GM18517 (cell line): ENCODE measurements at regions not wholly inside any gene's neighbourhood (a gene's known extent, or its start where the extent isn't known, plus 50 kb on each side); places are given as distances from the start of the nearest gene placed in this dataset.
"Not testable (repeated sequence)": the region's sequence is repeated elsewhere in the genome, so short reads cannot be mapped to it uniquely, and the experiment has no call there.

ENCODE experiments used
- ATAC-seq: cut with Tn5 transposase; IDR thresholded peaks from one replicate; pipeline ENCODE4 v1.9.1; 2021; ENCODE audit warnings: mild to moderate bottlenecking, moderate library complexity; ENCODE audit not compliant: unreplicated experiment

DNA sequence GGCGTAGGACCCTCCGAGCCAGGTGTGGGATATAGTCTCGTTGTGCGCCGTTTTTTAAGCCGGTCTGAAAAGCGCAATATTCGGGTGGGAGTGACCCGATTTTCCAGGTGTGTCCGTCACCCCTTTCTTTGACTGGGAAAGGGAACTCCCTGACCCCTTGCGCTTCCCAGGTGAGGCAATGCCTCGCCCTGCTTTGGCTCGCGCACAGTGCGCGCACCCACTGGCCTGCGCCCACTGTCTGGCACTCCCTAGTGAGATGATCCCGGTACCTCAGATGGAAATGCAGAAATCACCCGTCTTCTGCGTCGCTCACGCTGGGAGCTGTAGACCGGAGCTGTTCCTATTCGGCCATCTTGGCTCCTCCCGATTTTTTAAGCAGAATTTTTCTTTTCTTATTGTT is 323.9 kb downstream of the NUF2 start:
- not testable (repeated sequence) for ATAC-seq

DNA sequence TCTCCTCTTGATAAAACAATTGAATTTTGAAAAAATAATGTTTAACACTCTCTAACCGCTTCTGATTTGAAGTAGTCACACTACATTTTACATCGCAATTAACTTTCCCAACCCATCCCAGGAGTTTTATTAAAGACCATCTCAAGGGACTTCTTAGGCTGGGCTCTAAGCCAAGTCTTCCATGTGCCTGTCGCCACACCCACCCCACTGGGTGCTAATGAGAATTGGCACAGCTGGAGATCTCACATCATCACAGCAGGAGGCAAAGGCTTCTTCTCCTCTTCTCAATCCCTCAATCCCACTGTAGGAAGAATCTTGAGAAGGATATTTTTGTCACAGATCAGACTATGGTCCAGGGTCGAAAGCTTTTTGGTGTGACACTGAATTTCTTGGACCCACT is 328.9 kb downstream of the NUF2 start:
- no peak for ATAC-seq

DNA sequence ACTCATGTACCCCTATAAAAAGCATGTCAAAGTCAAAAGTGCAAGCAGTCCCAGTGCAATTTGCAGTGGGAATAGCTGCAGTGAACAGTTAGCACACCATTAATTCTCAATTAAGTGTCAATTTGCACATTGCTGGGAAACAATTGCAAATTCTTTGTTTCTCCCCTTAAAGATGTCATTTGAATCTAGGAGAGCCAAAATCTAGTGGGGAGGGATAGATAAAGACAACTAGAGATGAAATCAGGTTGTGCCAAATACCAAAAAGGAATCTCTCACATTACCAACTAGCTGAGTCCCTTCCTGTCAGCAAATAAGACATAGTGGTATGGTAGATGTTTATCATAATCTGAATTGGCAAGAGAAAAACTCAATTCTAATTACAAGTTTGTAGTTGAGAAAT is 330.7 kb downstream of the NUF2 start:
- ATAC-seq = no peak

DNA sequence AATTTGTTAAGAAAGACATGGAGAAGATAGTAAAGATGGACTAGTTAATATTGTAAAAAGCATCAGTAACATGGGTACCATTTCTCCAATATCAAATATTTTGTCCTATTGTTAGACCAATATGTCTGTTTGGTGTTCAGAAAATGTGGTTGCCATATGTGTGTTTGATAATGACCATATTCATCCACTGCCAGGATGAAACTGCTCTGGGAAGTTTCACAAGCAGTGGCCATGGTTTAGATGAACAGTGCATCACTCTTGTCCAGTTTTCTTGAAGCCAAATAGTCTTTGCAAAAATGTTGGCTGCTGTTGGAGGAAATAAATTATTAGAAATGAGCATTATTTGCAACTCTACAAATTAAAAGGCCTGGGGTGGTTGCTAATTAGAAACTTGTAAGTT is 333.8 kb downstream of the NUF2 start:
- no peak for ATAC-seq

DNA sequence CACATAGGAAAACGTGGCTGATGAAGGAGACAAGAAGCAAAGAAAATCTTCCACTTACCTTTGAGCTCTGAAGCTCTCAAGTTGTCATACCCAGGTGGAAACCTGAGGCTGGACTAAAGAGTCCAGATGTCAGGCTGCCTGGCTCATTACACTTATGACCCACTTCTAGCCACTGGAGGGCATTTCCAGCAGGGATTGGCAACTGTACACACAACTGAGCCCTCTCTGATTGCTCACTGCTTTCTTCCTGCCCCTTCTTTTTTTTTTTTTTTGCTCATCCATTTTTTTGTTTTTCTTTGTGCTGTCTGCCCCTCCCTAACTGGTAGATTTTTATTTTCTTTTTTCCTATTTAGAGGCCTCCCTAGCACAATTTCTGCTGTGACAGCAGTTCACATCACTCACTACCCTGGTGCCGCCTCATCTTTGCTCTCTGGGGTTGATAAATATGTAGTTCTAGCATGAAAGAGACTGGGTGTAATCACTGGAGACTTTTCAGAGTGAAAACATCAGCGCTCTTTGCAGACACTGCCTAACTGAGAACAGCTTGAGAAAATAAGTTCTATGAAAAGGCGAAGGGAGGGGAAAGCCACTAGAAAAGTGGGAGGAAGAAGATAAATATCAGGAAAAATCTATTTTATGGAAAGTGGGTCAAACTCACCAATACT is 334.5 kb downstream of the NUF2 start:
- ATAC-seq = no peak

DNA sequence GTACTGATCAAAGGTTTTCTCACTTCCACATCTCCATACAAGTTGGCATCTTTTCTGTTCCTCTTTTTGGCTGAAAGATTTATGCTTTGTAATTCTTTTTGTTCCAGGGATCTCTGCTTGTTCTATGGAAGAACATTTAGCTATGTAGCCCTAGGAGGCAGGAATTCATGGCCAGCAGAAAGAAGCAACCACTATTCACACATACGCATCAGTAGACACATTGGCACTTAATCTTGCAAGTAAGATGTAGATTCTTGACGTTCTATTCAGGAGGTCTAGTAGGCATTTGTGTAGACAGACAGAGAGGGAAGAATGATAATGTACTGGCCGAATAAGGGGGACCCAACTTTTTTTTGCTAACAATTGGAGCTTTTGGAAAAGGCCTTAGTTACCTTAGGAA is 336.0 kb downstream of the NUF2 start:
- ATAC-seq = no peak

DNA sequence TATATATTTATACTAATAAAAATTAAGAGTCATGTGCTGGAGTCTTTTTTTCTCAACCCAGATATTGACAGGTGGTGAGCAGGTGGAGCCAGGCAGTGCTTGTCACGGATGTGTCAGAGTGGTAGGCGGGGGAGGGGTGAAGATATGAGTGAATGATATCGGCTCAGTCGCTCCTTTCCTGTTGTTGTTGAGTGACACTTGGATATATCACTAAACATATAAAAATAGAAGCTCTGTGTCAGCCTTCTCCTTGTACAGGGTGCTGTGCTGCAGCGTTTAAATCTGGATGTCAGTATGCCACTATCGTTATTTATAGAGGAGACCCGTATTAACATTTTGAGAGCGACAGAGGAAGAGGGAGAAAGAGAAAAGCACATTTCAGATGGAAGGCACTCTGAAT is 339.6 kb downstream of the NUF2 start:
- ATAC-seq = no peak

DNA sequence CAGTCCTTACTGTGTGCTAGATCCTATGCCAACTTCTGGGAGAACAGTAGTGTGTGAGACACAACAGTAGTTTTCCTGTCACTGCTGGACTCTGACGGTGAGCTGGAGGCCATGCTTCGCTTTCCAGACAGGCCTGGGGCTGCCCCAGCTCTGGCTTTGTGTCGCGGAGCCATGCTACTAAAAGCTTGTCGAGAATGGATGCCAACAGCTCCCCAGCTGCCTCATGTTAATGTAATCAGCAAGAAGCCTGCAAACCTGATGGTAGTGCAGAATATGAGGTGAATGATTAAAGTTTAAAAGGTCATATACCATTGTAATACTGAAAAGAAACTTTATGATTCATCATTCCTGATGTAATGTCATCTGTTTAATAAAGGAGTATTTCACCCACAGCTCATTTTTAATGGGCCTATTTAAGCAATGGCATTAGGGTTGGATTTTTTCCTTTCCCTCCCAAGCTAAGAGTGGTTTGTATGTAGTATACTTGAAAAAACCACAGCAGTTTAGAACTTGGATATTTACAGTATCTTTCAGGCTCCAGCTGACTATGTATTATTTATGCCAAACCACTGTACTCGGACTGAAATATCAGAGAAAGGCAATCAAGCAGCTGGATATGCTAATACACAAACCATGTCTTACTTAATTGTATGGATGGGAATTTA is 343.0 kb downstream of the NUF2 start:
- no peak for ATAC-seq

DNA sequence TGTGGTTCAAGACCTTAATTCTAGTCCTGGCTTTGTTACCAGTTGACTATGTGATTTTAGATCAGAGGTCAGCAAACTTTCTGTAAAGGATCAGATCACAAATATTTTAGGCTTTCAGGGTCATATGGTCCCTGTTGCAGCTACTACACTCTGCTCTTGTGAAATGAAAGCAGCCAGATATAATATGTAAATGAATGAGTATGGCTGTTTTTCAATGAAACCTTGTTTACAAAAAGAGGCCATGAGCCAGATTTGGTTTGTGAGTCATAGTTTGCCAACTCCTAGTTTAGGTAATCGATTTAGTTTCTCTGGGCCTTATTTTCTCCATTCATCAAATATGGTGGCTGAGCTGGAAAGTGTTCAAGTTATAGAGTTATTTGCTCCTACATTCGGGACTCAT is 346.7 kb downstream of the NUF2 start:
- ATAC-seq = no peak

DNA sequence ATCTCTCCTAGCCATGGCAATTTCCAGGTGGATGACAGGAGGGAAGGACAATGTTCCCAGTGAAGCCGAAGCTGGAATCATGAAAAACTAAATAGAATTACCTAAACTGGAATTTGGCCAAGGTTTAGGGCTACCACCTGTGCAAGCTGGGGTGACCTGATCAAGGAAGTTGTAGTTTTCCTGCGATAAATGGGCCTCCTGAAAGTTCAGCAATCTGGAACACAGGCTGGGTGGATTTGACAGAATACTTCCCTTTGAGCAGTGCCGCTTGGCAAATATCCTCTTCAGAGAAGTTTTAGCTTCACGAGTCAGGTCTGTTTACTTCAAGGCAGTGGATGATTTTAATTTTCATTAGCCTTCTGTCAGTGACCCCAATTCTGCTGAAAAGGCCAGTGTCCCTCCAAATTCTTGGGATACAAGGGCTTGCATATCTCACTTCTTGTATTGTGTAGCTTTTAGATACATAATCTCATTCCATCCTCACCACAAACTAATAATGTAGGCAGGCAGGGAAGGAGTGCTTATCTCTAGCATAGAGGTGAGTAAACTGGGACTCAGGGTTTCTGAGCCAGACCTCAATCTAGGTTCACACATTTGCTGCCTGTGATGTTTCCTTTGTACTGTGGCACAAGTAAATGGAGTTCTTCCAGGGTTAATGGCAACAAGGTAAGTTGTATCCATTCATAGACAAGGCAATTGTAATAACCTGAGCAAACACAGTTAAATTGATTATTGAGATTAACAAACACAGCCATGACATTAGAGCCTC is 349.4 kb downstream of the NUF2 start:
- ATAC-seq = no peak

DNA sequence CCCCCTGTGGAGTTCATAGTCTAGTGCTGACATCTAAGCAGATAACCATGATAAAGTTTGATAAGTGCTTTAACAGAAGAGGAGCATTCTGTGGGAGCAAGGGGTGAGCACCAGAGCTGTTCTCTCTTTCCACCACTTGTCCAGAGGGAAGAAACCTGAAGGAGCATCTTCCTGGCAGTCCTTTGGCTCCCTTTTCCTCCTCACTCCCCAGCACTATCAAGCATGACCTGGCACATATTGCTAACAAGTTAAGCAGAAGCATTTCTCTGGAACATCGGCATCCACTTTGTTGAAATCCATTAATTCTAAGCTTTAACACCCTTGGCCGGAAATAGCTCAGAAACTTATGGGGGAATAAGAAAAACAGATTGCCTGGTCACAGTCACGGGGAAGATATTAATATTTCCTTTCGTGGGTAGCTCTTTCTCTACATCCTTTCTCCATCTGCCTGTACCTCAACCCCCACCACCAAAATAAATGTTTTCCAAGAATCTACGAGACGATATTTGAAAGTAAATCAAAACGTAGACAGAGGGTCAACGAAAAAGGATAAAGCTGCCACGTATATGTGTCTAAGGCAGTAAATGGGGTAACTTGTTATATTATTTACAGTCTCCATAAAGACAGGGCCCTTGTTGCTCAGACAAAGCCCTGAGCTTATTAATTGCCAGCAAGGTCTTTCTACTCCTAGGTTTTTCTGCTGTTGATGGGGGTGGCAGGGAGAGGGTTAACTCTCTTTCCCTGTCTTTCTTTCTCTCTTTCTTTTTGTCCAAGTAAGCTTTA is 351.4 kb downstream of the NUF2 start:
- no peak for ATAC-seq

DNA sequence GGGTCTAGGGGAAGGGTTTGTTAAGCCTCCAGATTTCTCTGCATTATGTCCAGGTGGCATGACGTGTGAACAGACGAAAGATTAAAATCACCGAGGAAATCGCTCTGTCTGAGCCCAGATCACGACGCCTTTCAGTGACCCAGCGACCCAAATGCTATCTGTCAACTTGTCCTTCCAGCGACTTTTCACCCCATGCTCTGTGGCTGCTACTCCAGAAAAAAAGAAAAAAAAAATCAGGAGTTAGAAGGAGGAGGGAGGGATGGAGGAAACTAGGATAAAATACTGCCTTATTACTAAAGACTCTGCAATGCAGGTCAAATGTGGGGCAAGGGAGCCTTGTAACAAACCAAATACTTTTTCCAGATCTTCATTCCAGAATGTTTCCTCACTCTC is 352.0 kb downstream of the NUF2 start:
- no peak for ATAC-seq

DNA sequence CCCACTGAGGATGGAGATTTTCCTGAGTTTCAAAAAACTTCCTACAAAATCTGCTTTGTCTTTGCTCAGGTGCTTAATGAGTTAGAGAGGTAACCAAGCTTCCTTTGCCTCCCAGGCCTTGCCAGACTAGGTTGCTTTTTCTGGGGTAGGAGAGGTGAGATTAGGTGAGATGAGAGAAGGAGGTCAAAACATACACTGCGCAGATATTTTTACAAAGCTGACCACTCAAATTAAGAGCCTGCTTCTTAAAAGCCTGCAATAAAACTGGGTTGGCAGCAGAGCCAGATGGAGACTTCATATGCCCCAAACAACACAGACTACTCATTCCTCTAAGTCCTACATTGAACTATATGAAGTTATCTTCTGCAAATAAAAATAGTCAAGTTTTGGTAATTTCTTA is 352.5 kb downstream of the NUF2 start:
- ATAC-seq = no peak

DNA sequence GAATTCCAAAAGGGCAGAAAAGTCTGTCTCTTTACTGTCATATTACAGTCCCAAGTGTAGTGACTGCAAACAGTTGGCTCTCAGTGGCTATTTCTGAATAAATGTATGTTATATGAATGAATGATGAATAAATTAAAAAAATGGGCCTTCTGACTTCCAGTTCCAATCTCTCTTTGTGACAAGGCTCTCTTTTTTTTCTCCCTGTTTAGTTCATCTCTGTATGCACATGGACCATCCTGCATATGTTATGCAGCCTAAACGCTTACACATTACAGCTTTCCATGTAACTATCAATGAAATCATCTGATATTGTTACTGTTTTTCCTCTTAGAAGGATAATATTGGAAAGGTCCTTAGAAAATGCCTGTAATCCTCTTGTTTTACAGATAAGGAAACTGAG is 363.0 kb downstream of the NUF2 start:
- ATAC-seq = no peak

DNA sequence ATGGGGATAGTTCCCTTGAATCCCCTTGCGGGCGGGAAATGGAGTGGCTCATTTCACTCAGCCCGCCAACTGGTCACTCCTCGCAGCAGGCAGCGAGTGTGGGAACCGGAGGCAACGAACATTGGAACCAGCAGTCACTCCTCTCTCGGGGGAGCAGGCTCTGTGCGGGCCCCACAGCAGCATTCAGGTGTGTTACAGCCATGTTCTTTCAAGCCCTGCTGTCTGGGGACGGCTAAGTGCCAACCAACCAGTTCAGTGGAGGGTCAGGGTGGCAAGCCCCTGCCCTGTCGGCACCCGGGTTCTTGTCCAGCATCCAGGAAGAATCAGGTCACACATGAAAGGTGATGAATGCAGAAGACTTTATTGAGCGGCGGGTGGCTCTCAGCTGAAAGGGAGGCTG is 370.5 kb downstream of the NUF2 start:
- no peak for ATAC-seq

DNA sequence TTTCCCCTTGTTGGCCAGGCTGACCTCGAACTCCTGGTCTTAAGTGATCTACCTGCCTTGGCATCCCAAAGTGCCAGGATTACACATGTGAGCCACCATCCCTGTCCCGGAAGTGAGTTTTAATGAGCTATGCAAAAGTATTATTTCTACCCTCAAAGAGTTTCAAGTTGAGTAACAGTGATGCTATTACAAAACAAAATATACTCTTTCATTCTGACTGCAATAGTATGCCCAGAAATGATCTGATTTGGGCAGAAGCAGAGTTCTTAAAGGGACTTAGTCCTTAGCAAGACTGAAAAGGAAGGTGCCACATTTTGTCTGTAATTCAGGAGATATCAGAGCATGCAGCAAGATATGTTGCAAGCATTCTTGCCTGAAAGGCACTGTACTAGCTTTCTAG is 375.4 kb downstream of the NUF2 start:
- peak; percentile 91 for ATAC-seq

DNA sequence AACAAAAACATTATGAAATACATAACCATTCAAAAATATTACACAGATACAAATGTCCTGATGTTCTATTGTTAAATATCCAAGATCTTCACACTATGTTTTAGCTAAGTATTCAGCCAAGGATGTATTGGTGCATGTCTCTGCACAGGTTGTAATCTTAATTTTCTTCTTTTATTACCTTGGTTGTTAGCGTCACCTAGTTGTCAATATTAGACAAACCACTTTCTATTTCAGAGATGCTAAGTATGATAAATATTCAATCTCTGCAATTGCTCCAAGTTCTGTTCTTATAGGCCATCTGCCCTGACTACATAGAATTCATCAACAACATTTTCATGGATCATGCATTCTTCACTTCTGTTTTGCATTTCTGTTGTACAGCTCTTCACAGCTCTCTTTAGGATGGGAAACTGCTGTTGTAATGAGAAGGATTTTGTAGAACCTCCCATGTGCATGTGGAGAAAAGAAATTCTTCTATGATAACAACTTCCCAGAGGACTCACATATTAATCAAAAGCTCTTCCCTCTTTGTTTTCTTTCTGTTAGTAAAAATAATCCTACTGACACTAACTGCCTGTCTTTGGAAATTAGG is 380.1 kb downstream of the NUF2 start:
- ATAC-seq = no peak

DNA sequence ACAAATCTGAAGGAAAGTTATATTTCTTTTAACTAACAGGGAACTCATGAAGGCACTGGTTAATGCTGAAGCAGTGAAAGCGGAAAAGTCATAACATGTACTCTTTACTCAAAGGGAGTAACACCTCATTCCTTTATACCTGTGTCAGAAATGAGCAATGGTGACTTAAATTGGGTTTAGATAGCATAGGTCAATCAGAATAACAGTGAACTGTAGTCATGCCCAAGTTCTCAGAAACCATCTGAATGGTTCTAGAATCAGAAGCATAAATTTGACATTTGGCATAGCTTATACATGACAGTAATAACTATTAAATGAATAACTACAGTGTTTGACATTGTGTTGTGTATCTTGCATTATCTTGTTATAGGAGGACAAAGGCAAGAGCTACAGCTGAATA is 382.0 kb downstream of the NUF2 start:
- no peak for ATAC-seq

DNA sequence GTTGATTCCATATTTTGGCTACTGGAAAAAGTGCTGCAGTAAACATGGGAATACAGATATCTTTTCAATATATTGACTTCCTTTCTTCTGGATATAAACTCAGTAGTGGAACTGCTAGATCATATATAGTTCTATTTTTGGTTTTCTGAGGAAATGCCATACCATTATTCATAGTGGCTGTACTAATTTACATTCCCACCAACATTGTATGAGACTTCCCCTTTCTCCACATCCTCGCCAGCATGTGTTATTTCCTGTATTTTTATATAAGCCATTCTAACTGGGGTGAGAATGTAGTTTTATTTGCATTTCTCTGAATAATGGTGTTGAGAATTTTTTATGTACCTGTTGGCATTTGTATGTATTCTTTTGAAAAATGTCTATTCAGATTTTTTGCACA is 385.2 kb downstream of the NUF2 start:
- no peak for ATAC-seq

DNA sequence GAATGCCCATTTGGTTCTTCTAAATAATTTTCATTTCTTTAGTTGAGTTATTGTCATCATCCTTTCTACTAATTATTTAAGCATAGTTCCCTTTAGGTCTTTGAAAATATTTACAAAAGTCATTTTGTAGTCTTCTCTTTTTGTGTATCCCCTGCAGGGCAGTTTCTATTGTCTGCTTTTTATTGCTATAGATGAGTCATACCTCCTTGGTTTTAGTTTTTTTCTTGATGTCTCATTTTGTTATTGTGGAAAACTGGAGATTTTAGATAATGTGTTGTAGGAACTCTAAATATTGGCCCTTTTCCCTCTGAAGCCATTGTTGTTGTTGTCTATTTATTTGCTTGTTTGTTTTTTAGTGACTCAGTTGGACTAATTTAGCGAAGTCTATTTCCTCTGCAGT is 387.9 kb downstream of the NUF2 start:
- ATAC-seq = no peak

DNA sequence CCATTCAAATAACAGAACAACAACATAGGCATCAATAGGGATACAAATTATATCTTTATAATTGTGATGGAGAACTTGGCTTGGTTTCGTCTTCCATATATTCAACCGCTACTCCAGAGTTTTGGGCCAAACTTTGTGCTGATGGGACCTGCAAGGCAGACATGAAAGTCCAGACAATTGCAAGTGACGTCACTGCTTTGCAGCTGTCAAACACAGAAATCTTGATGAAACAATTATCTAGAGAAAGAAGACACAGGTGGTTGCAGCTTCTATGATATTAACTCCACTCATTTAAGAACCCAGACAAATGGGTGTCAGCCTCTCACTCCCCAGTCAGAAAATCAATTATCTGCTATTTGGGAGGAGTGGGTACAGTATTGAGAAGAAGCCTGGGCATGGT is 390.6 kb downstream of the NUF2 start:
- no peak for ATAC-seq
